Endothelial cell of umbilical vein (primary cell): ENCODE measurements at regions not wholly inside any gene's neighbourhood (a gene's known extent, or its start where the extent isn't known, plus 50 kb on each side); places are given as distances from the start of the nearest gene placed in this dataset.

Experiments
- BruUV-seq: library from RNA; stranded (reverse); fragments of 400-500 nt; replicated peaks from 2 replicates; lab custom pipeline; 2021; lab: Mats Ljungman, UMichigan
- CTCF ChIA-PET: fragments of 300-600, 350-600 bp; sonication (Branson Sonifier 250); formaldehyde crosslinking; loops from one replicate; lab custom pipeline; 2021; ENCODE audit warnings: antibody characterized with exemption, inconsistent platforms; lab: Charles Lee
- POLR2A ChIA-PET: fragments of 300-600, 350-600 bp; sonication (Branson Sonifier 250); formaldehyde crosslinking; loops from one replicate; lab custom pipeline; 2021; ENCODE audit warnings: antibody characterized with exemption, inconsistent platforms; lab: Charles Lee
- DNase-seq: peaks from one replicate; pipeline ENCODE4 v3.0.0-alpha.2; 2011; ENCODE audit warnings: low read depth, low spot score
- FAIRE-seq: peaks from 2 replicates; lab custom pipeline; 2011; peaks lifted over from hg19 to GRCh38; lab: Jason Lieb, UNC
- H2AFZ ChIP-seq: 2 replicates; pipeline ENCODE4 v1.6.0; 2012; ENCODE audit warnings: low read depth, low read length, control low read depth, inconsistent platforms
- H3K27ac ChIP-seq: 2 replicates; pipeline ENCODE4 v1.5.1; 2011; ENCODE audit warnings: low read depth, mild to moderate bottlenecking, control low read depth, low read length, moderate library complexity; ENCODE audit not compliant: insufficient read depth
- H3K27me3 ChIP-seq, 2 experiments: 2 replicates each; pipeline versions ENCODE4 v1.6.0 to v1.6.1; 2011; ENCODE audit warnings: low read length in 2 of 2, mixed read lengths in 1 of 2; ENCODE audit not compliant: control insufficient read depth in 2 of 2, insufficient read depth in 2 of 2
- H3K36me3 ChIP-seq, 2 experiments: 2 replicates in 1 of 2; 3 replicates in 1 of 2; pipeline ENCODE4 v1.5.1; 2011; ENCODE audit warnings: low read length in 2 of 2, mild to moderate bottlenecking in 1 of 2, moderate library complexity in 1 of 2; ENCODE audit not compliant: control insufficient read depth in 2 of 2, insufficient read depth in 2 of 2; ENCODE audit errors: extremely low read depth in 1 of 2
- H3K4me1 ChIP-seq: 3 replicates; pipeline ENCODE4 v1.5.1; 2011; ENCODE audit warnings: mild to moderate bottlenecking, low read length; ENCODE audit not compliant: control insufficient read depth, insufficient read depth; ENCODE audit errors: extremely low read depth
- H3K4me2 ChIP-seq: 2 replicates; pipeline ENCODE4 v1.6.1; 2011; ENCODE audit warnings: low read length, control low read depth, mixed read lengths; ENCODE audit not compliant: insufficient read depth
- H3K4me3 ChIP-seq, 3 experiments: fragments of 200-600 bp in 1 of 3; sonication (generic), shearing (Covaris generic) in 1 of 3; replicated peaks in 1 of 3; 2 replicates each; pipeline ENCODE4 v1.5.1; 2011 to 2016; ENCODE audit warnings: control low read depth in 3 of 3, low read length in 3 of 3, mild to moderate bottlenecking in 2 of 3, inconsistent platforms in 1 of 3, low read depth in 1 of 3, moderate library complexity in 1 of 3; ENCODE audit not compliant: insufficient read depth in 1 of 3
- H3K79me2 ChIP-seq: 2 replicates; pipeline ENCODE4 v1.6.0; 2012; ENCODE audit warnings: low read length, inconsistent platforms; ENCODE audit not compliant: control insufficient read depth, insufficient read depth
- H3K9ac ChIP-seq: replicated peaks from 2 replicates; pipeline ENCODE3; 2011; ENCODE audit warnings: low read length, control low read depth; ENCODE audit not compliant: insufficient read depth; ENCODE audit errors: extremely low read depth
- H3K9me1 ChIP-seq: replicated peaks from 3 replicates; pipeline ENCODE4 v1.6.0; 2011; ENCODE audit warnings: mild to moderate bottlenecking, low read length; ENCODE audit not compliant: control insufficient read depth, insufficient read depth; ENCODE audit errors: extremely low read depth
- H3K9me3 ChIP-seq: replicated peaks from 2 replicates; pipeline ENCODE4 v1.5.1; 2012; ENCODE audit warnings: low read length, inconsistent platforms; ENCODE audit not compliant: control insufficient read depth, insufficient read depth
- H4K20me1 ChIP-seq: replicated peaks from 2 replicates; pipeline ENCODE3; 2011; ENCODE audit warnings: mild to moderate bottlenecking, low read length; ENCODE audit not compliant: control insufficient read depth, insufficient read depth; ENCODE audit errors: extremely low read depth
- CTCF ChIP-seq, 2 donors: IDR thresholded peaks; 1 replicate in 1 of 2; 2 replicates in 1 of 2; pipeline ENCODE4 v1.5.1; 2011; ENCODE audit warnings: low read length in 2 of 2, mild to moderate bottlenecking in 2 of 2, moderate library complexity in 2 of 2, control low read depth in 1 of 2, inconsistent platforms in 1 of 2, low read depth in 1 of 2; ENCODE audit not compliant: insufficient read depth in 1 of 2; ENCODE audit errors: extremely low read depth in 1 of 2
- EZH2 ChIP-seq: IDR thresholded peaks from 2 replicates; pipeline ENCODE4 v1.6.1; 2012; ENCODE audit warnings: borderline replicate concordance, low read depth, mild to moderate bottlenecking, moderate library complexity, low read length, inconsistent platforms; ENCODE audit not compliant: severe bottlenecking
- FOS ChIP-seq: IDR thresholded peaks from 2 replicates; pipeline ENCODE4 v1.6.1; 2011; ENCODE audit warnings: mild to moderate bottlenecking, low read length, moderate library complexity, borderline replicate concordance; ENCODE audit not compliant: insufficient read depth
- GATA2 ChIP-seq: IDR thresholded peaks from 2 replicates; pipeline ENCODE4 v1.7.0; 2011; ENCODE audit warnings: low read depth, mild to moderate bottlenecking, moderate library complexity, mixed read lengths, low read length; ENCODE audit not compliant: insufficient read length, insufficient read depth
- JUN ChIP-seq: IDR thresholded peaks from 2 replicates; pipeline ENCODE4 v1.6.1; 2011; ENCODE audit warnings: borderline replicate concordance, low read depth; ENCODE audit not compliant: insufficient read length, insufficient read depth
- MAX ChIP-seq: IDR thresholded peaks from 2 replicates; pipeline ENCODE4 v1.6.1; 2011; ENCODE audit not compliant: insufficient read depth, insufficient read length
- MYC ChIP-seq: IDR thresholded peaks from one replicate; pipeline ENCODE4 v1.6.1; 2011; ENCODE audit warnings: mild to moderate bottlenecking, low read depth, low read length
- POLR2A ChIP-seq: IDR thresholded peaks from 2 replicates; pipeline ENCODE4 v1.6.1; 2012; ENCODE audit warnings: low read depth, mild to moderate bottlenecking, control low read depth, low read length
- POLR2AphosphoS5 ChIP-seq: IDR thresholded peaks from 2 replicates; pipeline ENCODE4 v1.6.1; 2012; ENCODE audit warnings: low read depth, mild to moderate bottlenecking, control low read depth, low read length, moderate library complexity; ENCODE audit not compliant: insufficient read depth
- dilution Hi-C: fragments of 300-500 bp; cut with MboI; formaldehyde crosslinking; loops from one replicate; pipeline ENCODE4 v1.15.0; 2019; ENCODE audit warnings: low sequenced_read_pairs; ENCODE audit not compliant: extremely low pct_ligation_motif_present
- intact Hi-C: fragments of 100-400 bp; cut with micrococcal nuclease; formaldehyde crosslinking; loops from one replicate; pipeline ENCODE4 v1.10.0; 2022

GRCh38 chr14:38789805-38790204 is 313.2 kb downstream of the SEC23A start:
- no peak for FAIRE-seq

More at GRCh38 chr14:38789805-38790204, 313.2 kb downstream of the SEC23A start:
- POLR2A ChIA-PET, result no interaction called here
- DNase-seq, result no peak
- H3K4me3 ChIP-seq, result no peak overlapping the region
- H3K9me1 ChIP-seq, result no peaks in the 10 kb centered on the region
- CTCF ChIA-PET, result no interaction called here
- no peaks in the 10 kb centered on the region for H3K36me3 ChIP-seq
- BruUV-seq, result no TSS peak
- TF ChIP-seq GATA2 (no peak), POLR2A (no peak), JUN (no peak), POLR2AphosphoS5 (no peak), MYC (no peak), EZH2 (no peak), FOS (no peak), MAX (no peak), CTCF (IDR thresholded peaks at IDR 0.05; ENCODE audit: extremely low read depth in 1 of 2, insufficient read depth in 1 of 2, low read depth in 1 of 2, low read length in 2 of 2) (no peak)
- H3K9me3 ChIP-seq, result no peaks in the 10 kb centered on the region
- H4K20me1 ChIP-seq, result no peaks in the 10 kb centered on the region
- dilution Hi-C loops, result no loop called here
- intact Hi-C loops, result no loop called here
- H3K9ac ChIP-seq, result no peak overlapping the region
- no peak overlapping the region for H3K4me2 ChIP-seq
- no peaks in the 10 kb centered on the region for H3K79me2 ChIP-seq
- no peaks in the 10 kb centered on the region for H3K27me3 ChIP-seq
- H3K4me1 ChIP-seq, result no peaks in the 10 kb centered on the region
- H2AFZ ChIP-seq, result no peak overlapping the region
- H3K27ac ChIP-seq, result no peak overlapping the region
